Peyer's patch (tissue), 4 donors: ENCODE measurements at regions not wholly inside any gene's neighbourhood (a gene's known extent, or its start where the extent isn't known, plus 50 kb on each side); places are given as distances from the start of the nearest gene placed in this dataset.

ENCODE experiments used
- DNase-seq, 3 donors: peaks; one replicate each; pipeline ENCODE4 v3.0.0-alpha.2; 2017 to 2019
- H3K27ac ChIP-seq, 4 donors: fragments of 200-600 bp; sonication (generic); one replicate each; pipeline ENCODE4 v1.5.1; 2016 to 2019
- H3K27me3 ChIP-seq, 2 donors: fragments of 200-600 bp; sonication (generic); one replicate each; pipeline ENCODE4 v1.5.1; 2019
- H3K36me3 ChIP-seq, 3 donors: fragments of 200-600 bp; sonication (generic); one replicate each; pipeline ENCODE4 v1.5.1; 2016 to 2019
- H3K4me1 ChIP-seq, 4 donors: fragments of 200-600 bp; sonication (generic); one replicate each; pipeline ENCODE4 v1.5.1; 2016 to 2019
- H3K4me3 ChIP-seq, 4 donors: fragments of 200-600 bp; sonication (generic); 1 replicate in 3 of 4; 2 replicates in 1 of 4; pipeline ENCODE4 v1.5.1; 2016 to 2019; ENCODE audit warnings: mild to moderate bottlenecking in 1 of 4
- H3K9me3 ChIP-seq, 4 donors: fragments of 200-600 bp; sonication (generic); one replicate each; pipeline ENCODE4 v1.5.1; 2016 to 2019; ENCODE audit warnings: mild to moderate bottlenecking in 1 of 4
- POLR2A ChIP-seq, 2 donors: fragments of 450-650 bp; IDR thresholded peaks; one replicate each; pipeline ENCODE4 v1.5.1; 2017; ENCODE audit warnings: antibody characterized with exemption in 2 of 2, mild to moderate bottlenecking in 2 of 2, moderate library complexity in 2 of 2
- TF ChIP-seq, protein P1 (sequence below), 6 experiments: fragments of 450-650 bp in 4 of 6; fragments of 200-600 bp in 2 of 6; sonication (generic) in 1 of 6; IDR thresholded peaks; one replicate each; pipeline ENCODE4 v1.5.1; 2017 to 2019; ENCODE audit warnings: antibody characterized with exemption in 6 of 6, mild to moderate bottlenecking in 3 of 6, moderate library complexity in 1 of 6

DNA sequence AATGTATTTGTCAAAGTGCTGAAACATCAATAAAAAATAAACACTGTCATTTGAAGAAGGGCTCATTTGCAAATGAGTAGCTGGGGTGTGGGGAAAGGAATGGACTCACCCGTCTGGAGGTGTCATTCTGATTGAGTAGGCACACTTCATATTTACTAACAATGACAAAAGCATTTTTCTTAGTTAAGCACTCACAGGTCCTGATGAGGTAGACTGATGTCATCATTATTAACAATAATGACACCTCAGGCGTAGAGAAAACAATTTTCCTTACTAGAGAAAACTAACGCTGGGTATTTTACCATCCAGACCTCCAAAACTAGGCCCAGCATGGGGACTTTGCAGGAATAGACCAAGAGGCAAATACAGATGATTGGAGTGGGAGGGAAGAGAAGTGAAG, 76.0 kb downstream of the UNC5CL start:
- Histone ChIP-seq H3K9me3 (no peaks in the 10 kb centered on the region), H3K27ac (no peak overlapping the region), H3K27me3 (no peaks in the 10 kb centered on the region), H3K36me3 (no peaks in the 10 kb centered on the region), H3K4me1 (no peaks in the 10 kb centered on the region), H3K4me3 (no peak overlapping the region)
- no peak for TF ChIP-seq POLR2A (IDR thresholded peaks at IDR 0.05)
- TF ChIP-seq, protein P1, sequence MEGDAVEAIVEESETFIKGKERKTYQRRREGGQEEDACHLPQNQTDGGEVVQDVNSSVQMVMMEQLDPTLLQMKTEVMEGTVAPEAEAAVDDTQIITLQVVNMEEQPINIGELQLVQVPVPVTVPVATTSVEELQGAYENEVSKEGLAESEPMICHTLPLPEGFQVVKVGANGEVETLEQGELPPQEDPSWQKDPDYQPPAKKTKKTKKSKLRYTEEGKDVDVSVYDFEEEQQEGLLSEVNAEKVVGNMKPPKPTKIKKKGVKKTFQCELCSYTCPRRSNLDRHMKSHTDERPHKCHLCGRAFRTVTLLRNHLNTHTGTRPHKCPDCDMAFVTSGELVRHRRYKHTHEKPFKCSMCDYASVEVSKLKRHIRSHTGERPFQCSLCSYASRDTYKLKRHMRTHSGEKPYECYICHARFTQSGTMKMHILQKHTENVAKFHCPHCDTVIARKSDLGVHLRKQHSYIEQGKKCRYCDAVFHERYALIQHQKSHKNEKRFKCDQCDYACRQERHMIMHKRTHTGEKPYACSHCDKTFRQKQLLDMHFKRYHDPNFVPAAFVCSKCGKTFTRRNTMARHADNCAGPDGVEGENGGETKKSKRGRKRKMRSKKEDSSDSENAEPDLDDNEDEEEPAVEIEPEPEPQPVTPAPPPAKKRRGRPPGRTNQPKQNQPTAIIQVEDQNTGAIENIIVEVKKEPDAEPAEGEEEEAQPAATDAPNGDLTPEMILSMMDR (IDR thresholded peaks at IDR 0.05): no peak
- no peak for DNase-seq

DNA sequence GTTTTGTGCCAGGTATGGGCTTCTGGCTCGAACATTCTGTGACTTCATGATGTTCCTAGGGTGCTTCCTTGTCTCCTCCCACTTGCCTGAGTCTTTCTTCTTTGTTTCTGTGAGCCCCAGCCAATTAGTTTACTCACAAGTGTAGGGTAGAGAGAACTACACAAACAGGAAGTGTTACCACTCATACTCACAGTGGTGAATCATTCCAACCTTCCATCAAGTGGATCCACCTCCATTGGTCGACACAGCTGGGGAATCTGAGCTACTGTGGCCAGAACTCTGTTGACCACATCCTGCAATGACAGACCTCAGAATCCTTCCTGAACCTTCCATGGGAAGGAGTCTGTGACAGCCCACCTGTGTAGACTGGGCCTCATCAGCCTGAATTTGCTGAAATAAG, 76.8 kb downstream of the UNC5CL start:
- Histone ChIP-seq H3K27ac (no peak overlapping the region), H3K27me3 (no peaks in the 10 kb centered on the region), H3K4me1 (no peaks in the 10 kb centered on the region), H3K36me3 (no peaks in the 10 kb centered on the region), H3K9me3 (no peaks in the 10 kb centered on the region), H3K4me3 (no peak overlapping the region)
- TF ChIP-seq, protein P1 (IDR thresholded peaks at IDR 0.05): no peak
- TF ChIP-seq POLR2A (IDR thresholded peaks at IDR 0.05): no peak
- no peak for DNase-seq

DNA sequence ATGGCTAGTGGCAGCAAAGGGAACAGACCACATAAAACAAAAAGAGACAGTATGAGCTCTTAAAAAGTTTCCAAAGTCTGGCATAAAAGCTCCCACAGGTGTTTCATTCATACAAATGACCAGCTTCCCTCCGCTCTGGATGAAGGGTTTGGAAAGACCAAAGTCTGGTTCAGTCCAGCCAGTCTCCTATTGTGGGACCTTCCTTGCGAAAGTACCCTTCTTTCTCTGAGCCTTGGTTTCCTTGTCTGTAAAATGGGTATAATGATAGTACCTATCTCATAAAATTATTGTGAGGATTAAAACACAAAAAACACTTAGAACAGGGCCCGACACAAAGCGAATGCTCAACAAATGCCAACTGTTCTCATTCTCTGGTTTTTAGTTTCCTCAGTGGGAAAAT, 77.2 kb downstream of the UNC5CL start:
- TF ChIP-seq, protein P1 (IDR thresholded peaks at IDR 0.05): no peak
- no peak for TF ChIP-seq POLR2A (IDR thresholded peaks at IDR 0.05)
- no peaks in the 10 kb centered on the region for H3K9me3 ChIP-seq
- no peak overlapping the region for H3K27ac ChIP-seq
- no peaks in the 10 kb centered on the region for H3K27me3 ChIP-seq
- no peaks in the 10 kb centered on the region for H3K36me3 ChIP-seq
- H3K4me1 ChIP-seq: no peaks in the 10 kb centered on the region
- no peak overlapping the region for H3K4me3 ChIP-seq
- DNase-seq: no peak

GRCh38 chr6:40960742-40961430, 78.1 kb downstream of the UNC5CL start:
- H3K4me1 ChIP-seq: no peaks in the 10 kb centered on the region
- H3K27ac ChIP-seq: no peak overlapping the region
- H3K27me3 ChIP-seq: no peaks in the 10 kb centered on the region
- no peaks in the 10 kb centered on the region for H3K36me3 ChIP-seq
- TF ChIP-seq POLR2A (IDR thresholded peaks at IDR 0.05): no peak
- TF ChIP-seq, protein P1 (IDR thresholded peaks at IDR 0.05): no peak
- H3K9me3 ChIP-seq: no peaks in the 10 kb centered on the region
- no peak for DNase-seq
- no peak overlapping the region for H3K4me3 ChIP-seq

DNA sequence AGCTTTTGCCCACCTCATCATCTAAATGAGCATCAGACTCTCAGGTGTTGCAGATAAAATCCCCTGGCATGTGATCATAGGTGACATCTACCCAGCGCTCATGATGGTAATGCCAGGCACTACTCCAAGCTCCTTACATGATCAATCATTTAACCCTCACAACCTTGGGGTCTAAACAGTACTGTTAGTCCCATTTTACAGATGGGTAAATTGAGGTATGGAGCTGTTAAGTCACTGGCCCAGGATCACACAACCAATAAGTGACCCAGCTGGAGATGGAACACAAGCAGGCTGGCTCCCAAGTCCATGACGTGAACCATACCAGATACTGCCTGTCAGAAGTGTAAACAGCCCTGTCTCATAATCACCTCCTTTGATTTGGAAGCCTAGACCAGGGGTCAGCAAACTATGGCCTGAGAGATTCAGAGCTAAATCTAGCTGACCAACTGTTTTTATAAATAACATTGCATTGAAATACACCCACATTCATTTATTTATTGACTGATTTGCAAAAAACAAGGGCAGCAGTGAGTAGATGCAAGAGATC, 79.2 kb downstream of the UNC5CL start:
- no peaks in the 10 kb centered on the region for H3K4me1 ChIP-seq
- no peak overlapping the region for H3K27ac ChIP-seq
- no peak overlapping the region for H3K4me3 ChIP-seq
- DNase-seq: no peak
- H3K36me3 ChIP-seq: no peaks in the 10 kb centered on the region
- no peaks in the 10 kb centered on the region for H3K27me3 ChIP-seq
- TF ChIP-seq, protein P1 (IDR thresholded peaks at IDR 0.05): no peak
- no peak for TF ChIP-seq POLR2A (IDR thresholded peaks at IDR 0.05)
- H3K9me3 ChIP-seq: no peaks in the 10 kb centered on the region
